NT2/D1 (cell line): ENCODE measurements at regions not wholly inside any gene's neighbourhood (a gene's known extent, or its start where the extent isn't known, plus 50 kb on each side); places are given as distances from the start of the nearest gene placed in this dataset.

ENCODE experiments used
- DNase-seq: peaks from one replicate; pipeline ENCODE4 v3.0.0-alpha.2; 2011; ENCODE audit warnings: low read depth, low spot score
- H3K27me3 ChIP-seq: 2 replicates; pipeline ENCODE4 v1.6.0; 2011; ENCODE audit warnings: mild to moderate bottlenecking; ENCODE audit not compliant: insufficient read length, insufficient read depth
- H3K36me3 ChIP-seq: 2 replicates; pipeline ENCODE4 v1.6.1; 2011; ENCODE audit warnings: mild to moderate bottlenecking, low read length, mixed read lengths; ENCODE audit not compliant: insufficient read depth, insufficient read length
- H3K4me1 ChIP-seq: 2 replicates; pipeline ENCODE4 v1.5.1; 2011; ENCODE audit not compliant: insufficient read depth, insufficient read length
- H3K4me3 ChIP-seq: 2 replicates; pipeline ENCODE4 v1.5.1; 2011; ENCODE audit warnings: low read depth; ENCODE audit not compliant: insufficient read length
- H3K9ac ChIP-seq: 2 replicates; pipeline ENCODE4 v1.6.0; 2011; ENCODE audit warnings: low read depth; ENCODE audit not compliant: insufficient read length
- H3K9me3 ChIP-seq: 2 replicates; pipeline ENCODE4 v1.5.1; 2011; ENCODE audit warnings: mild to moderate bottlenecking, low read length; ENCODE audit not compliant: insufficient read depth
- SUZ12 ChIP-seq: IDR thresholded peaks from 2 replicates; pipeline ENCODE4 v1.6.1; 2011; ENCODE audit not compliant: insufficient read length, insufficient read depth; ENCODE audit errors: extremely low read depth
- YY1 ChIP-seq: IDR thresholded peaks from 2 replicates; pipeline ENCODE4 v1.6.1; 2011; ENCODE audit not compliant: insufficient read length, insufficient read depth
- ZNF274 ChIP-seq: IDR thresholded peaks from 2 replicates; pipeline ENCODE4 v1.6.1; 2011; ENCODE audit warnings: mild to moderate bottlenecking, low read depth, low read length

DNA sequence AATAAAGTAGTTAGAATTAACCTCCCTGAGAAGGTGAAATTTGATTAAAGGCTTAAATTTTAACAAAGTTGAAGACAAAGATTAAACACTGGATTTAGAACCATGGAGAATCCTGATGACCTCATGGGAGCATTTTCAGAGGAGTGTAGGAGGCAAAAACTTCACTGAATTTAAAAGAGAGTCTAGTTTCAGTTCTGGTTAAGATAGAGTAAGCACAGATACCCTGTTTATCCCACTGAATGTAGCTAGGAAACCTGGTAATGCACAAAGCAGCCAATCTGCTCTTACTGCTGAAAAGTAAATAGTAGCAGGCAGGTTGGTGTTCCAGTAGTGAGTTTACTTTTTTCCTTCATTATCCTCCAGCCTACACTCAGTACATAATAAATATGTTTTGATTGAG lies 654.9 kb upstream of the SYT4 start:
- no peak for DNase-seq
- Histone ChIP-seq H3K9me3 (no peaks in the 10 kb centered on the region), H3K4me1 (no peaks in the 10 kb centered on the region), H3K9ac (no peak overlapping the region), H3K27me3 (no peaks in the 10 kb centered on the region), H3K4me3 (no peak overlapping the region), H3K36me3 (no peaks in the 10 kb centered on the region)
- TF ChIP-seq YY1 (no peak), ZNF274 (no peak), SUZ12 (no peak)

DNA sequence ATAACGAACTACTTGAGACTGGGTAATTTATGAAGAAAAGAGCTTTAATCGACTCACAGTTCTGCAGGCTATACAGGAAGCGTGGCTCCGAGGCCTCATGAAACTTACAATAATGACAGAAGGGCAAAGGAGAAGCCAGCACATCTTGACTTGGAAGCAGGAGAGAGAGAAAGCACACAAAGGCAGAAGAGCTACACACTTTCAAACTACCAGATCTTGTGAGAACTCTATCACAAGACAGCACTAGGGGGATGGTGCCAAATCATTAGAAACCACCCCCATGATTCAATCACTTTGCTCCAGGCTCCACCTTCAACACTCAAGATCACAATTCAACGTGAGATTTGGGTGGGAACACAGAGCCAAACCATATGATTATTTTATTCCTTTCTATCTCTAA lies 655.9 kb upstream of the SYT4 start:
- no peak overlapping the region for H3K4me3 ChIP-seq
- no peaks in the 10 kb centered on the region for H3K9me3 ChIP-seq
- H3K9ac ChIP-seq: no peak overlapping the region
- no peaks in the 10 kb centered on the region for H3K27me3 ChIP-seq
- no peaks in the 10 kb centered on the region for H3K36me3 ChIP-seq
- no peak for DNase-seq
- TF ChIP-seq SUZ12: no peak
- no peak for TF ChIP-seq YY1
- no peak for TF ChIP-seq ZNF274
- no peaks in the 10 kb centered on the region for H3K4me1 ChIP-seq

DNA sequence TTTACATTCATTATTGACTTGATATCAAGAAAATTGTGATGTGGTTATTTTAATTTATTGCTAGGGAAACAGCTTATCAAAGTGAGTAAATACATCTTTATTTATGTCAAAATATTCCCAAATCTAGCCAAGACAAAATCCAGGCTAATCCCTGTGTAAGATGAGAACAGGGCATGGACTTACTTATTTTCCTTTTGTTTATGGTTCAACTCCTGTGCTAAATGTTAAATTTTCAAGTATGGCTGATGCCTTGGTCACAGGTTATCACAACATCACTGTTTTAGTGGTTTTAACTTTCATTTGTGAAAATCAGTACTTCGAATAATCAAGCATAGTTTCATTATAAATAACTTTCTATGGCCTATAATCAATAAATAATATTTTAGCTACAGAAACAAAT lies 657.0 kb upstream of the SYT4 start:
- DNase-seq: no peak

DNA sequence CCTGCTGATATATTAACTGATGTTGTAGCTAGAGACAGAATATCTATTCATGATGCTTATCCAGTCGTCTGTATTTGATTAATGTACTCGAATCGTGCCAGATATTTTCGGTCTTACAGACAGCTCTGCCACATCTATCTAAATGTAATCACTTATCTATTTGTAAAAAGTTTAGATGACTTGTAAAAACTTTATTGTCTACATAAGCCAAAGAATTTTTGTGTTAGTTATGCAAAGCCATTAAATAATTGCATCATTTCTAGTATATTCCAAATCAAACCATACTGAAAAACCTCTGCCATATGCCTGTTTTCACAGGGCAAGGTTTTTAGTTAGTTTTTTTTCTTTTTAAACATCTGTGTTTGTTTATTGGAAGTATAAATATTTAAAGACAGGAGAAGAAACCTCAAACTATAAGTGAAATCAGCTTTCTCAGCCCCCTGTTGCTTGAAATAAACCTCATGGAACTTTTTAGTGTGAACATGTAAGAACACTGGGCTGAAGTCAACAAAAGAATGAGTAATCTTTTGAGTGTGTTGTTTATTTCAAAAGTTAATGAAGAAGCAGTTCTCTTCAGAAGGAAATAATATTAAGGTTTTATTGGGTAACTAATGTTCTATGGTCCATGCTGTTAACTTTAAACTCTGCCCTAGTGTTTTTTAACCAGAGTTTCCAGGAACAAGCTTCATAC lies 657.6 kb upstream of the SYT4 start:
- TF ChIP-seq YY1: no peak
- TF ChIP-seq SUZ12: no peak
- no peak for TF ChIP-seq ZNF274
- no peaks in the 10 kb centered on the region for H3K36me3 ChIP-seq
- no peaks in the 10 kb centered on the region for H3K9me3 ChIP-seq
- no peaks in the 10 kb centered on the region for H3K27me3 ChIP-seq
- no peak overlapping the region for H3K9ac ChIP-seq
- H3K4me1 ChIP-seq: no peaks in the 10 kb centered on the region
- no peak overlapping the region for H3K4me3 ChIP-seq
- DNase-seq: no peak

More for the DNA sequence above, 657.0 kb upstream of the SYT4 start:
- Histone ChIP-seq H3K4me1 (no peaks in the 10 kb centered on the region), H3K9me3 (no peaks in the 10 kb centered on the region), H3K27me3 (no peaks in the 10 kb centered on the region), H3K4me3 (no peak overlapping the region), H3K9ac (no peak overlapping the region), H3K36me3 (no peaks in the 10 kb centered on the region)
- TF ChIP-seq SUZ12 (no peak), YY1 (no peak), ZNF274 (no peak)

DNA sequence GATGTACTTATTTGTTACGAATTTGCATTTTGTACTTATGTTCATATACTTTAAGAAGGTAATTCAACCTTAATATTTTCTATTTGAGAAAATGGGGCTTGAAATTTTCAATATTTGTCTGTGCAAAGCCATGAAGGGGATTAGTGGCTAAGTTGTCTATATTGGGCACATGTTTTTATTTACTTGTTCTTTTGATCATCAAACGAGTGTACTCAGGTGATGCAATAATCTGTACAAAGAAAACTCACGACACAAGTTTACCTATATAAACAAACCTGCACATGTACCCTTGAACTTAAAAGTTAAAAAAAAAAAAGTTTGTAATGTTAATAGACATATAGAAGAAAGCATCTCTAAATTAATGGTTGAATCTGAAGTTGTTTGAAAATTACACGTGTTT lies 658.9 kb upstream of the SYT4 start:
- Histone ChIP-seq H3K27me3 (no peaks in the 10 kb centered on the region), H3K9me3 (no peaks in the 10 kb centered on the region), H3K4me1 (no peaks in the 10 kb centered on the region), H3K36me3 (no peaks in the 10 kb centered on the region), H3K4me3 (no peak overlapping the region), H3K9ac (no peak overlapping the region)
- TF ChIP-seq SUZ12 (no peak), ZNF274 (no peak), YY1 (no peak)
- DNase-seq: no peak

DNA sequence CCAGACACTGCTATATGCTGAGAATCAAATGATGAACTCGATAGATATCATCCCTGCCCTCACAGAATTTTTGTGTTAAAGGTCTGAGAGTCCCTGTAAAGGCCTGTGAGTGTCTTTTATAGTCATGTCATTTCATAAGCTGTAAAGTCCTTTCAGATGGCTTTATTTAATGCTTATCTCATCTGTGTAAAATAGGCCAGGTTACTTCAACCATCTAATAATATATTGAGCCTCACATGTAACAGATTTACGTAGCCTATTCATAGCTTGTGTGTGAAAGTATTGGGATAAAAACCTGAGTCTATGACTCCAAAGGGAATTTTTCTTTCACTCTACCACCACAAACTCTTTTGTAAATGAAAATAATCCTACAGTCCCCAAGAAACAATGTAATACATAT lies 672.0 kb upstream of the SYT4 start:
- TF ChIP-seq ZNF274 (no peak), YY1 (no peak), SUZ12 (no peak)
- Histone ChIP-seq H3K36me3 (no peaks in the 10 kb centered on the region), H3K4me1 (no peaks in the 10 kb centered on the region), H3K9me3 (peaks cover 6% of the 10 kb centered on the region; the same call in 1 of the 2 replicates), H3K4me3 (no peak overlapping the region), H3K27me3 (no peaks in the 10 kb centered on the region), H3K9ac (no peak overlapping the region)
- no peak for DNase-seq

DNA sequence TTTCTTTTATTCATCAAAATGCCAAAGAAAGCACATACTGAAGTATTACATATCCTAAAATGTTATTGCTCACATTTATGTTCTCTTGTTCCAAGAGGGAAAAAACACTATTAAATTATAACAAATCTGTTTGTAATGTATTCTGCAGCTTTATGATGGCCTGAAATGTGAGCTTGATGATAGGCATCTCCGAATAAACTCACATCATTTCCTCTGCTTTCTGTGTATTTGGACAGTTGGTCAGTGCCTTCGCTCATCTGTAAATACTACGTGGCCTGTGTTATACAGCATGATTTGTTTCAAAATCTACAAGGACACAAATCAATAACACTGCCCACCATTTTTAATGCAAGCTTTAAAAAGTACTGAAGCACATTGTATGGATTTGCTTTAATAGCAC lies 672.8 kb upstream of the SYT4 start:
- no peak for TF ChIP-seq SUZ12
- no peak for TF ChIP-seq ZNF274
- TF ChIP-seq YY1: no peak
- Histone ChIP-seq H3K9ac (no peak overlapping the region), H3K9me3 (peaks cover 6% of the 10 kb centered on the region; the same call in 1 of the 2 replicates), H3K27me3 (no peaks in the 10 kb centered on the region), H3K4me3 (no peak overlapping the region), H3K36me3 (no peaks in the 10 kb centered on the region), H3K4me1 (no peaks in the 10 kb centered on the region)
- no peak for DNase-seq
